Left ventricle myocardium inferior (tissue), 1 donor: ENCODE measurements at regions not wholly inside any gene's neighbourhood (a gene's known extent, or its start where the extent isn't known, plus 50 kb on each side); places are given as distances from the start of the nearest gene placed in this dataset.

Experiments used
- DNase-seq: peaks from one replicate; pipeline ENCODE4 v3.0.0-alpha.2; 2020
- H3K27ac ChIP-seq: fragments of 200-600 bp; replicated peaks from 2 replicates; pipeline ENCODE4 v1.8.0; 2021
- H3K27me3 ChIP-seq: fragments of 200-600 bp; 2 replicates; pipeline ENCODE4 v1.8.0; 2021; ENCODE audit warnings: low read depth
- H3K36me3 ChIP-seq: fragments of 200-600 bp; 2 replicates; pipeline ENCODE4 v1.8.0; 2021
- H3K4me1 ChIP-seq: fragments of 200-600 bp; 2 replicates; pipeline ENCODE4 v1.8.0; 2021
- H3K4me3 ChIP-seq: fragments of 200-600 bp; 2 replicates; pipeline ENCODE4 v1.8.0; 2021; ENCODE audit warnings: mild to moderate bottlenecking, moderate library complexity
- H3K9me3 ChIP-seq: fragments of 200-600 bp; replicated peaks from 2 replicates; pipeline ENCODE4 v1.8.0; 2021
- CTCF ChIP-seq: fragments of 200-600 bp; IDR thresholded peaks from 2 replicates; pipeline ENCODE4 v1.8.0; 2021; ENCODE audit warnings: antibody characterized with exemption, mild to moderate bottlenecking, borderline replicate concordance
- intact Hi-C: fragments of 100-400 bp; cut with micrococcal nuclease; formaldehyde crosslinking; loops from one replicate; pipeline ENCODE4 v1.11.0; 2022
- donor health status: DM: no; HTN: yes; CAD: no; lungs with severe emphysema.

GRCh38 chr1:57612833-57613232 is 189.0 kb upstream of the DAB1 start:
- intact Hi-C loops = no loop called here

GRCh38 chr1:57605933-57606332 is 182.1 kb upstream of the DAB1 start:
- H3K9me3 ChIP-seq = no peaks in the 10 kb centered on the region
- no peak for DNase-seq
- no peak for TF ChIP-seq CTCF
- H3K4me1 ChIP-seq = no peaks in the 10 kb centered on the region
- H3K27me3 ChIP-seq = no peaks in the 10 kb centered on the region
- intact Hi-C loops = no loop called here
- no peaks in the 10 kb centered on the region for H3K36me3 ChIP-seq
- H3K27ac ChIP-seq = no peak overlapping the region
- H3K4me3 ChIP-seq = no peak overlapping the region

More at GRCh38 chr1:57612833-57613232, 189.0 kb upstream of the DAB1 start:
- Histone ChIP-seq H3K36me3 (no peaks in the 10 kb centered on the region), H3K9me3 (no peaks in the 10 kb centered on the region), H3K27me3 (no peaks in the 10 kb centered on the region), H3K4me1 (peaks cover 13% of the 10 kb centered on the region), H3K4me3 (no peak overlapping the region), H3K27ac (no peak overlapping the region)
- no peak for TF ChIP-seq CTCF
- no peak for DNase-seq

GRCh38 chr1:57603696-57604095 is 179.8 kb upstream of the DAB1 start:
- peaks cover 13% of the 10 kb centered on the region for H3K4me1 ChIP-seq
- no peak overlapping the region for H3K27ac ChIP-seq
- H3K36me3 ChIP-seq = no peaks in the 10 kb centered on the region
- DNase-seq = no peak
- TF ChIP-seq CTCF = no peak
- no peak overlapping the region for H3K4me3 ChIP-seq
- H3K9me3 ChIP-seq = no peaks in the 10 kb centered on the region
- H3K27me3 ChIP-seq = no peaks in the 10 kb centered on the region
- intact Hi-C loops = no loop called here

- intact Hi-C loops = no loop called here
- Histone ChIP-seq H3K4me1 (peaks cover 18% of the 10 kb centered on the region), H3K9me3 (no peaks in the 10 kb centered on the region), H3K27ac (no peak overlapping the region), H3K36me3 (no peaks in the 10 kb centered on the region), H3K4me3 (no peak overlapping the region), H3K27me3 (no peaks in the 10 kb centered on the region)
- DNase-seq = no peak
- no peak for TF ChIP-seq CTCF
Observed at GRCh38 chr1:57600424-57600823, 176.6 kb upstream of the DAB1 start.

DNA sequence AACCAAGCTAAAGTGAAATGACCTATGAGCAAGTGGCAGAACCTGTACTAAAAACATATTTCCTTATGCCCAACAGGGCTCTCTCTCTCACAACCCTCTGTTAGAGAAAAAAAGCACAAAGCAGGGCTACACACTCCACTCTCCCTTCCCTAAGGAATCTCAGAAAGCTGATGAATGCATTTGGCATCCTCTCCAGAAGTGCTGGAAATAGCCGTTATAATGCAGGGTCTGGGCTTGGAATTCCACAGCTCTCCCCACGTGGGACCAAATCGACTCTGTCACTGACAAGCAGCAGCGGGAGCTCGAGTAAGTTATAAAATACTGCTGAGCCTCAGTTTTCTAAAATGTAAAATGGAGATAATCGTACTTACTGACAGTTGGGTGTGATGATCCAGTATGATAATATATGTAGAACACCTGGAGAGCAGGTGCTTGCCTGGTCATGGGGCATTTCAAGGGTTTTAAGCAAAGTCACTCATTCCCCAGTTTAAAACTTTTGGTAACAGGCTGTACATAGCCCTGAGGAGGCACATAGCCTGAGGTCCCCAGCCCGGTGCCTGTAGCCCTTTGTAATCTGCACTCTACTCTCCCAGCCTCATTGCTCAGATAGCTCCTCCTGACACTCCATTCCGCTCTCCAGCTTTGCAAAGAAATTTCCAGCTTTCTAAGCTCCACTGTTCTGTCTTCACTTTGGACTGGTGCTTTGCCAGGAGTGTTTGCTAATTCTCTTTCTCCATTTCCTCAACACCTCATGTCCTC is 175.6 kb upstream of the DAB1 start:
- peak overlapping the region; percentile 15 for H3K4me3 ChIP-seq
- peaks cover 18% of the 10 kb centered on the region for H3K4me1 ChIP-seq
- H3K36me3 ChIP-seq = no peaks in the 10 kb centered on the region
- no peak overlapping the region for H3K27ac ChIP-seq
- DNase-seq = no peak
- no peak for TF ChIP-seq CTCF
- no peaks in the 10 kb centered on the region for H3K27me3 ChIP-seq
- no peaks in the 10 kb centered on the region for H3K9me3 ChIP-seq
- intact Hi-C loops = no loop called here
